GM12878 (cell line): ENCODE measurements at regions not wholly inside any gene's neighbourhood (a gene's known extent, or its start where the extent isn't known, plus 50 kb on each side); places are given as distances from the start of the nearest gene placed in this dataset.

Experiments
- ATAC-seq: fragments of 200-7000 bp; cut with Tn5 transposase; 3 replicates; pipeline ENCODE4 v1.9.1; 2020; ENCODE audit warnings: mild to moderate bottlenecking, moderate library complexity
- BruUV-seq: library from RNA; stranded (reverse); fragments of 400-500 nt; replicated peaks from 2 replicates; lab custom pipeline; 2021; lab: Mats Ljungman, UMichigan
- CTCF ChIA-PET: fragments of 300-600 bp; sonication (Branson Sonifier 250); formaldehyde crosslinking; extraction: SDS; loops from one replicate; lab custom pipeline; 2021; ENCODE audit warnings: inconsistent platforms; lab: Yijun Ruan, JAX
- POLR2A ChIA-PET: fragments of 350-600 bp; formaldehyde crosslinking; extraction: SDS; loops from one replicate; lab custom pipeline; 2021; ENCODE audit warnings: inconsistent platforms; lab: Charles Lee
- RAD21 ChIA-PET: fragments of 300-600 bp; sonication (Branson Sonifier 250); formaldehyde crosslinking; loops from one replicate; lab custom pipeline; 2023; ENCODE audit warnings: antibody characterized with exemption; ENCODE audit not compliant: unreplicated experiment; lab: Charles Lee
- SMC1A ChIA-PET: fragments of 300-600 bp; sonication (Branson Sonifier 250); formaldehyde crosslinking; loops from one replicate; lab custom pipeline; 2023; ENCODE audit not compliant: unreplicated experiment, uncharacterized antibody; lab: Charles Lee
- DNase-seq: peaks from one replicate; pipeline ENCODE4 v3.0.0-alpha.2; 2011; ENCODE audit warnings: low read depth, low spot score
- FAIRE-seq: peaks from 3 replicates; lab custom pipeline; 2011; peaks lifted over from hg19 to GRCh38; lab: Jason Lieb, UNC
- H2AFZ ChIP-seq: 2 replicates; pipeline ENCODE4 v1.6.0; 2011; ENCODE audit warnings: low read depth, low read length, control low read depth; ENCODE audit not compliant: control insufficient read depth
- H3K27ac ChIP-seq: 2 replicates; pipeline ENCODE4 v1.5.1; 2011; ENCODE audit warnings: control low read depth; ENCODE audit not compliant: control insufficient read depth, insufficient read depth
- H3K27me3 ChIP-seq, 2 experiments: replicated peaks in 1 of 2; 2 replicates each; pipeline versions ENCODE4 v1.6.0 to v1.6.1; 2011; ENCODE audit warnings: low read length in 1 of 2; ENCODE audit not compliant: control insufficient read depth in 2 of 2, insufficient read depth in 2 of 2
- H3K36me3 ChIP-seq, 2 experiments: 2 replicates each; pipeline ENCODE4 v1.5.1; 2011; ENCODE audit warnings: low read length in 1 of 2; ENCODE audit not compliant: control insufficient read depth in 2 of 2, insufficient read depth in 2 of 2
- H3K4me1 ChIP-seq: 2 replicates; pipeline ENCODE4 v1.6.1; 2011; ENCODE audit warnings: mild to moderate bottlenecking, low read length, moderate library complexity, mixed read lengths; ENCODE audit not compliant: control insufficient read depth, insufficient read depth
- H3K4me2 ChIP-seq: 2 replicates; pipeline ENCODE4 v1.6.0; 2011; ENCODE audit warnings: control low read depth; ENCODE audit not compliant: control insufficient read depth, insufficient read depth
- H3K4me3 ChIP-seq: fragments of 200-600 bp; sonication (generic); 2 replicates; pipeline ENCODE4 v1.5.1; 2016
- H3K79me2 ChIP-seq: 2 replicates; pipeline ENCODE4 v1.6.0; 2011; ENCODE audit warnings: low read length; ENCODE audit not compliant: control insufficient read depth, insufficient read depth
- H3K9ac ChIP-seq: 2 replicates; pipeline ENCODE4 v1.8.0; 2011; ENCODE audit warnings: low read length, control low read depth, mixed read lengths; ENCODE audit not compliant: control insufficient read depth, insufficient read depth
- H3K9me3 ChIP-seq: replicated peaks from 3 replicates; pipeline ENCODE4 v1.5.1; 2011; ENCODE audit warnings: mild to moderate bottlenecking, low read length; ENCODE audit not compliant: control insufficient read depth, insufficient read depth
- H4K20me1 ChIP-seq: 2 replicates; pipeline ENCODE4 v1.6.0; 2011; ENCODE audit not compliant: control insufficient read depth, insufficient read depth
- ASH2L ChIP-seq: fragments of 300-600, 200-600 bp; sonication (generic); IDR thresholded peaks from 2 replicates; pipeline ENCODE4 v1.6.1; 2017; ENCODE audit warnings: low read depth, mild to moderate bottlenecking, borderline replicate concordance
- CBX5 ChIP-seq: sonication (generic); IDR thresholded peaks from 2 replicates; pipeline ENCODE4 v1.6.1; 2016; ENCODE audit warnings: low read depth, moderate library complexity, mild to moderate bottlenecking, inconsistent platforms
- CHD2 ChIP-seq: IDR thresholded peaks from 2 replicates; pipeline ENCODE4 v1.6.1; 2011; ENCODE audit warnings: low read depth, low read length, improper control_type of control experiment, borderline replicate concordance
- CHD4 ChIP-seq: fragments of 200-600 bp; sonication (generic); IDR thresholded peaks from 2 replicates; pipeline ENCODE4 v1.6.1; 2016; ENCODE audit warnings: mild to moderate bottlenecking
- ETV6 ChIP-seq, 2 experiments: fragments of 450-650 bp in 1 of 2; IDR thresholded peaks in 1 of 2; conservative IDR thresholded peaks in 1 of 2; 2 replicates each; pipeline ENCODE4 v1.6.1; 2014; ENCODE audit warnings: antibody characterized with exemption in 1 of 2, borderline replicate concordance in 1 of 2, low read depth in 1 of 2, mild to moderate bottlenecking in 1 of 2, moderate library complexity in 1 of 2
- HDAC2 ChIP-seq: fragments of 200-600 bp; sonication (generic); IDR thresholded peaks from 2 replicates; pipeline ENCODE4 v1.6.1; 2017
- HDGF ChIP-seq: fragments of 450-650 bp; IDR thresholded peaks from 2 replicates; pipeline ENCODE4 v1.6.1; 2016; ENCODE audit warnings: antibody characterized with exemption
- IKZF2 ChIP-seq, 2 experiments: fragments of 450-650 bp; IDR thresholded peaks; 2 replicates each; pipeline ENCODE4 v1.6.1; 2017; ENCODE audit warnings: mild to moderate bottlenecking in 2 of 2, moderate library complexity in 2 of 2
- MEF2A ChIP-seq: IDR thresholded peaks from 2 replicates; pipeline ENCODE4 v1.6.1; 2011; ENCODE audit warnings: low read depth, mild to moderate bottlenecking, low read length, moderate library complexity; ENCODE audit not compliant: insufficient read depth
- MTA3 ChIP-seq: IDR thresholded peaks from 2 replicates; pipeline ENCODE4 v1.6.1; 2012; ENCODE audit warnings: low read length, inconsistent platforms, borderline replicate concordance
- RB1 ChIP-seq: fragments of 450-650 bp; formaldehyde crosslinking; IDR thresholded peaks from 2 replicates; pipeline ENCODE4 v1.6.1; 2017; ENCODE audit warnings: mild to moderate bottlenecking, borderline replicate concordance
- RBBP5 ChIP-seq: fragments of 200-600 bp; sonication (generic); conservative IDR thresholded peaks from 2 replicates; pipeline ENCODE4 v1.6.1; 2016
- RUNX3 ChIP-seq: IDR thresholded peaks from 2 replicates; pipeline ENCODE4 v1.6.1; 2012; ENCODE audit warnings: low read length, inconsistent platforms
- SMARCA5 ChIP-seq: fragments of 450-650 bp; IDR thresholded peaks from 2 replicates; pipeline ENCODE4 v1.6.1; 2017; ENCODE audit warnings: mild to moderate bottlenecking
- SPI1 ChIP-seq: IDR thresholded peaks from 2 replicates; pipeline ENCODE4 v1.6.1; 2011; ENCODE audit warnings: low read depth, mild to moderate bottlenecking, low read length, moderate library complexity, borderline replicate concordance; ENCODE audit not compliant: insufficient read depth
- STAT1 ChIP-seq: fragments of 450-650 bp; conservative IDR thresholded peaks from 2 replicates; pipeline ENCODE4 v1.6.1; 2014; ENCODE audit warnings: antibody characterized with exemption, mild to moderate bottlenecking
- WGBS: methylation state at CpG from one replicate; pipeline ENCODE4 v1.1.6; 2016; ENCODE audit warnings: low lambda C conversion rate; ENCODE audit not compliant: insufficient replicate concordance, insufficient coverage; ENCODE audit errors: missing lambda C conversion rate; 5-methylcytosine and 5-hydroxymethylcytosine counted together
- in situ Hi-C: fragments of 300-500 bp; cut with MboI; formaldehyde crosslinking; loops from 9 replicates; pipeline ENCODE4 v1.14.3; 2018; ENCODE audit warnings: mixed read lengths
- intact Hi-C: fragments of 100-400 bp; cut with micrococcal nuclease; formaldehyde crosslinking; loops from one replicate; pipeline ENCODE4 v1.14.2; 2022; ENCODE audit not compliant: unreplicated experiment
- TF ChIP-seq, protein P1 (sequence below): IDR thresholded peaks from 2 replicates; pipeline ENCODE4 v1.6.1; 2011; ENCODE audit warnings: low read depth, low read length, improper control_type of control experiment, borderline replicate concordance
- TF ChIP-seq, protein P2 (sequence below): fragments of 450-650 bp; formaldehyde crosslinking; IDR thresholded peaks from 2 replicates; pipeline ENCODE4 v1.4.0; 2022; ENCODE audit warnings: mild to moderate bottlenecking, moderate library complexity
- TF ChIP-seq, protein P3 (sequence below): IDR thresholded peaks from 2 replicates; pipeline ENCODE4 v1.6.1; 2012; ENCODE audit warnings: low read depth, low read length, improper control_type of control experiment

- 76% methylated on average over 1 of the region's 1 CpG for WGBS
- ChIA-PET POLR2A (no interaction called here), RAD21 (interaction anchor here (2.4 to 2.8 kb wide), 2 partner anchors 94 to 163 kb away, joined by 7 to 8 read pairs; partner anchors contain the start of gene DTX4)
- Histone ChIP-seq H3K4me1 (peaks cover 18% of the 10 kb centered on the region), H3K27me3 (no peaks in the 10 kb centered on the region), H3K9me3 (no peaks in the 10 kb centered on the region)
- ATAC-seq, result no peak
- BruUV-seq, result no TSS peak
- TF ChIP-seq HDAC2 (no peak), ETV6 (conservative IDR thresholded peaks at IDR 0.05 in 1 of 2, IDR thresholded peaks at IDR 0.05 in 1 of 2; ENCODE audit: borderline replicate concordance in 1 of 2, low read depth in 1 of 2) (no peak), CHD2 (no peak), CHD4 (no peak), RUNX3 (no peak), RB1 (no peak), CBX5 (no peak), STAT1 (no peak), RBBP5 (no peak), IKZF2 (IDR thresholded peaks at IDR 0.05) (no peak), SPI1 (no peak), SMARCA5 (no peak), MTA3 (no peak), ASH2L (no peak), MEF2A (no peak), HDGF (no peak)
- TF ChIP-seq, protein P1, sequence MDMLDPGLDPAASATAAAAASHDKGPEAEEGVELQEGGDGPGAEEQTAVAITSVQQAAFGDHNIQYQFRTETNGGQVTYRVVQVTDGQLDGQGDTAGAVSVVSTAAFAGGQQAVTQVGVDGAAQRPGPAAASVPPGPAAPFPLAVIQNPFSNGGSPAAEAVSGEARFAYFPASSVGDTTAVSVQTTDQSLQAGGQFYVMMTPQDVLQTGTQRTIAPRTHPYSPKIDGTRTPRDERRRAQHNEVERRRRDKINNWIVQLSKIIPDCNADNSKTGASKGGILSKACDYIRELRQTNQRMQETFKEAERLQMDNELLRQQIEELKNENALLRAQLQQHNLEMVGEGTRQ, result no peak
- TF ChIP-seq, protein P2, sequence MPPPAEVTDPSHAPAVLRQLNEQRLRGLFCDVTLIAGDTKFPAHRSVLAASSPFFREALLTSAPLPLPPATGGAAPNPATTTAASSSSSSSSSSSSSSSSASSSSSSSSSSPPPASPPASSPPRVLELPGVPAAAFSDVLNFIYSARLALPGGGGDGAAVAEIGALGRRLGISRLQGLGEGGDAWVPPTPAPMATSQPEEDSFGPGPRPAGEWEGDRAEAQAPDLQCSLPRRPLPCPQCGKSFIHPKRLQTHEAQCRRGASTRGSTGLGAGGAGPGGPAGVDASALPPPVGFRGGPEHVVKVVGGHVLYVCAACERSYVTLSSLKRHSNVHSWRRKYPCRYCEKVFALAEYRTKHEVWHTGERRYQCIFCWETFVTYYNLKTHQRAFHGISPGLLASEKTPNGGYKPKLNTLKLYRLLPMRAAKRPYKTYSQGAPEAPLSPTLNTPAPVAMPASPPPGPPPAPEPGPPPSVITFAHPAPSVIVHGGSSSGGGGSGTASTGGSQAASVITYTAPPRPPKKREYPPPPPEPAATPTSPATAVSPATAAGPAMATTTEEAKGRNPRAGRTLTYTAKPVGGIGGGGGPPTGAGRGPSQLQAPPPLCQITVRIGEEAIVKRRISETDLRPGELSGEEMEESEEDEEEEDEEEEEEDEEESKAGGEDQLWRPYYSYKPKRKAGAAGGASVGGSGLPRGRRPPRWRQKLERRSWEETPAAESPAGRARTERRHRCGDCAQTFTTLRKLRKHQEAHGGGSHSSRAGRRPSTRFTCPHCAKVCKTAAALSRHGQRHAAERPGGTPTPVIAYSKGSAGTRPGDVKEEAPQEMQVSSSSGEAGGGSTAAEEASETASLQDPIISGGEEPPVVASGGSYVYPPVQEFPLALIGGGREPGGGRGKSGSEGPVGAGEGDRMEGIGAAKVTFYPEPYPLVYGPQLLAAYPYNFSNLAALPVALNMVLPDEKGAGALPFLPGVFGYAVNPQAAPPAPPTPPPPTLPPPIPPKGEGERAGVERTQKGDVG (CRISPR knock-in tag), result no peak
- TF ChIP-seq, protein P3, sequence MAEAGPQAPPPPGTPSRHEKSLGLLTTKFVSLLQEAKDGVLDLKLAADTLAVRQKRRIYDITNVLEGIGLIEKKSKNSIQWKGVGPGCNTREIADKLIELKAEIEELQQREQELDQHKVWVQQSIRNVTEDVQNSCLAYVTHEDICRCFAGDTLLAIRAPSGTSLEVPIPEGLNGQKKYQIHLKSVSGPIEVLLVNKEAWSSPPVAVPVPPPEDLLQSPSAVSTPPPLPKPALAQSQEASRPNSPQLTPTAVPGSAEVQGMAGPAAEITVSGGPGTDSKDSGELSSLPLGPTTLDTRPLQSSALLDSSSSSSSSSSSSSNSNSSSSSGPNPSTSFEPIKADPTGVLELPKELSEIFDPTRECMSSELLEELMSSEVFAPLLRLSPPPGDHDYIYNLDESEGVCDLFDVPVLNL, result no peak
- TF ChIP-seq, all 136 proteins: peak for 0
- ChIA-PET CTCF (interaction anchor here (0.5 to 7.5 kb wide), 8 partner anchors 17 to 165 kb away, joined by 3 to 63 read pairs (median 12); partner anchors contain the start of genes DTX4 and MPEG1), SMC1A (interaction anchor here (1.0 to 3.8 kb wide), 7 partner anchors 8 to 163 kb away, joined by 3 to 14 read pairs (median 9); no protein-coding TSS in a partner anchor)
- FAIRE-seq (no peak), DNase-seq (no peak)
- no peak overlapping the region for H3K4me2 ChIP-seq
- no peaks in the 10 kb centered on the region for H3K79me2 ChIP-seq
- no peak overlapping the region for H2AFZ ChIP-seq
- no peak overlapping the region for H3K9ac ChIP-seq
- no peak overlapping the region for H3K4me3 ChIP-seq
- H4K20me1 ChIP-seq, result no peaks in the 10 kb centered on the region
- no peaks in the 10 kb centered on the region for H3K36me3 ChIP-seq
- intact Hi-C loops, result no loop called here
- in situ Hi-C loops, result no loop called here
- no peak overlapping the region for H3K27ac ChIP-seq
Observed at GRCh38 chr11:59265735-59266134, 53.0 kb upstream of the MPEG1 start.
